ENCODE measurements at regions not wholly inside any gene's neighbourhood (a gene's known extent, or its start where the extent isn't known, plus 50 kb on each side); places are given as distances from the start of the nearest gene placed in this dataset.

GRCh38 chr16:6331770-6332169, 1000.9 kb upstream of the RBFOX1 start:
- no peak for TF ChIP-seq CTCF (IDR thresholded peaks at IDR 0.05; ENCODE audit: insufficient read depth, low read depth, low read length, missing control alignments)
- H3K4me3 ChIP-seq (ENCODE audit: low read length) = no peak overlapping the region
- no peak for DNase-seq (ENCODE audit: low read depth)

GRCh38 chr16:6317934-6318333, 1014.7 kb upstream of the RBFOX1 start:
- DNase-seq (ENCODE audit: low read depth) = no peak
- no peak for TF ChIP-seq CTCF (IDR thresholded peaks at IDR 0.05; ENCODE audit: insufficient read depth, low read depth, low read length, missing control alignments)
- H3K4me3 ChIP-seq (ENCODE audit: low read length) = no peak overlapping the region

- no peak for DNase-seq (ENCODE audit: low read depth)
- no peak for TF ChIP-seq CTCF (IDR thresholded peaks at IDR 0.05; ENCODE audit: insufficient read depth, low read depth, low read length, missing control alignments)
- H3K4me3 ChIP-seq (ENCODE audit: low read length) = no peak overlapping the region
These were observed 1023.4 kb upstream of the RBFOX1 start for GRCh38 chr16:6309271-6309670.

GRCh38 chr16:6308176-6308575, 1024.5 kb upstream of the RBFOX1 start:
- TF ChIP-seq CTCF (IDR thresholded peaks at IDR 0.05; ENCODE audit: insufficient read depth, low read depth, low read length, missing control alignments) = no peak
- DNase-seq (ENCODE audit: low read depth) = no peak
- H3K4me3 ChIP-seq (ENCODE audit: low read length) = no peak overlapping the region

GRCh38 chr16:6300523-6300922, 1032.1 kb upstream of the RBFOX1 start:
- no peak for DNase-seq (ENCODE audit: low read depth)
- TF ChIP-seq CTCF (IDR thresholded peaks at IDR 0.05; ENCODE audit: insufficient read depth, low read depth, low read length, missing control alignments) = no peak
- no peak overlapping the region for H3K4me3 ChIP-seq (ENCODE audit: low read length)

GRCh38 chr16:6297666-6298410, 1034.8 kb upstream of the RBFOX1 start:
- no peak for DNase-seq (ENCODE audit: low read depth)
- H3K4me3 ChIP-seq (ENCODE audit: low read length) = no peak overlapping the region
- TF ChIP-seq CTCF (IDR thresholded peaks at IDR 0.05; ENCODE audit: insufficient read depth, low read depth, low read length, missing control alignments) = no peak

GRCh38 chr16:6286176-6286575, 1046.5 kb upstream of the RBFOX1 start:
- no peak for TF ChIP-seq CTCF (IDR thresholded peaks at IDR 0.05; ENCODE audit: insufficient read depth, low read depth, low read length, missing control alignments)
- no peak overlapping the region for H3K4me3 ChIP-seq (ENCODE audit: low read length)
- DNase-seq (ENCODE audit: low read depth) = no peak

Data from epithelial cell of esophagus (primary cell).